IMR-90 (cell line): ENCODE measurements at regions not wholly inside any gene's neighbourhood (a gene's known extent, or its start where the extent isn't known, plus 50 kb on each side); places are given as distances from the start of the nearest gene placed in this dataset.
A peak's percentile ranks its signal among the peaks of the same experiment; 100 is the strongest.

Source experiments
- ATAC-seq: fragments of 200-7000 bp; cut with Tn5 transposase; 2 replicates; pipeline ENCODE4 v1.9.1; 2020; ENCODE audit warnings: low read depth, mild to moderate bottlenecking, moderate library complexity
- BruUV-seq: library from RNA; stranded (reverse); fragments of 400-500 nt; replicated peaks from 2 replicates; lab custom pipeline; 2021; lab: Mats Ljungman, UMichigan
- CTCF ChIA-PET: fragments of 300-600 bp; formaldehyde crosslinking; extraction: SDS; loops from one replicate; lab custom pipeline; 2021; ENCODE audit warnings: antibody characterized with exemption; lab: Yijun Ruan, JAX
- POLR2A ChIA-PET: fragments of 300-600 bp; sonication (Branson Sonifier 250); formaldehyde crosslinking; loops from one replicate; lab custom pipeline; 2022; ENCODE audit warnings: antibody characterized with exemption; ENCODE audit not compliant: unreplicated experiment; lab: Charles Lee
- DNase-seq: peaks from one replicate; pipeline ENCODE4 v3.0.0; 2013
- H2AFZ ChIP-seq: replicated peaks from 2 replicates; pipeline ENCODE3; 2013; ENCODE audit warnings: low read length, mild to moderate bottlenecking; ENCODE audit not compliant: poor library complexity
- H2AK5ac ChIP-seq: 2 replicates; pipeline ENCODE4 v1.6.1; 2013; ENCODE audit warnings: low read depth, low read length, inconsistent platforms
- H2AK9ac ChIP-seq: replicated peaks from 2 replicates; pipeline ENCODE3; 2013; ENCODE audit warnings: mild to moderate bottlenecking, low read depth, low read length, moderate library complexity; ENCODE audit not compliant: poor library complexity
- H2BK120ac ChIP-seq: 2 replicates; pipeline ENCODE4 v1.6.1; 2013; ENCODE audit warnings: low read depth, low read length, inconsistent platforms
- H2BK15ac ChIP-seq: 3 replicates; pipeline ENCODE4 v1.6.1; 2013; ENCODE audit warnings: low read depth, low read length, inconsistent platforms
- H2BK20ac ChIP-seq: 2 replicates; pipeline ENCODE4 v1.6.1; 2013; ENCODE audit warnings: low read depth, mild to moderate bottlenecking, inconsistent platforms, low read length, moderate library complexity
- H2BK5ac ChIP-seq: 2 replicates; pipeline ENCODE4 v1.6.1; 2013; ENCODE audit warnings: mild to moderate bottlenecking, low read depth, low read length, inconsistent platforms; ENCODE audit not compliant: poor library complexity, severe bottlenecking
- H3K14ac ChIP-seq: replicated peaks from 2 replicates; pipeline ENCODE4 v1.6.1; 2013; ENCODE audit warnings: low read depth, low read length, inconsistent platforms
- H3K18ac ChIP-seq: 2 replicates; pipeline ENCODE4 v1.6.1; 2013; ENCODE audit warnings: low read depth, low read length, control low read depth
- H3K23ac ChIP-seq: 2 replicates; pipeline ENCODE4 v1.6.1; 2013; ENCODE audit warnings: low read depth, low read length, inconsistent platforms
- H3K27ac ChIP-seq: 2 replicates; pipeline ENCODE4 v1.5.1; 2013; ENCODE audit warnings: mild to moderate bottlenecking, control low read depth, low read length; ENCODE audit not compliant: insufficient read depth
- H3K27me3 ChIP-seq: 2 replicates; pipeline ENCODE4 v1.6.1; 2013; ENCODE audit warnings: low read length; ENCODE audit not compliant: control insufficient read depth, insufficient read depth
- H3K36me3 ChIP-seq: 2 replicates; pipeline ENCODE4 v1.6.1; 2013; ENCODE audit warnings: low read length, mixed read lengths; ENCODE audit not compliant: control insufficient read depth, insufficient read depth
- H3K4ac ChIP-seq: 2 replicates; pipeline ENCODE4 v1.6.1; 2013; ENCODE audit warnings: low read depth, low read length, inconsistent platforms
- H3K4me1 ChIP-seq: 2 replicates; pipeline ENCODE4 v1.6.1; 2013; ENCODE audit warnings: low read length, mixed read lengths; ENCODE audit not compliant: control insufficient read depth, insufficient read depth
- H3K4me2 ChIP-seq: 2 replicates; pipeline ENCODE4 v1.6.1; 2013; ENCODE audit warnings: low read depth, mild to moderate bottlenecking, control low read depth, low read length, moderate library complexity
- H3K4me3 ChIP-seq: 2 replicates; pipeline ENCODE4 v1.5.1; 2013; ENCODE audit warnings: low read depth, mild to moderate bottlenecking, control low read depth, low read length, moderate library complexity; ENCODE audit not compliant: insufficient read depth
- H3K56ac ChIP-seq: 2 replicates; pipeline ENCODE4 v1.6.1; 2013; ENCODE audit warnings: low read length, inconsistent platforms; ENCODE audit not compliant: insufficient read depth; ENCODE audit errors: extremely low read depth
- H3K79me1 ChIP-seq, 2 experiments: 2 replicates each; pipeline ENCODE4 v1.6.1; 2013; ENCODE audit warnings: low read length in 2 of 2, inconsistent platforms in 1 of 2, low read depth in 1 of 2
- H3K9ac ChIP-seq: 2 replicates; pipeline ENCODE4 v1.6.1; 2013; ENCODE audit warnings: low read depth, low read length, control low read depth
- H3K9me1 ChIP-seq: 2 replicates; pipeline ENCODE4 v1.6.1; 2013; ENCODE audit warnings: low read length, inconsistent platforms; ENCODE audit not compliant: insufficient read depth
- H3K9me3 ChIP-seq: 2 replicates; pipeline ENCODE4 v1.6.1; 2013; ENCODE audit warnings: low read length; ENCODE audit not compliant: control insufficient read depth, insufficient read depth
- H4K20me1 ChIP-seq: 2 replicates; pipeline ENCODE4 v1.6.1; 2013; ENCODE audit warnings: low read length, inconsistent platforms; ENCODE audit not compliant: insufficient read depth
- H4K5ac ChIP-seq: 2 replicates; pipeline ENCODE4 v1.6.1; 2013; ENCODE audit warnings: mild to moderate bottlenecking, low read depth, low read length, control low read depth
- H4K8ac ChIP-seq, 2 experiments: 2 replicates each; pipeline ENCODE4 v1.6.1; 2013; ENCODE audit warnings: low read depth in 2 of 2, low read length in 2 of 2, control low read depth in 1 of 2, inconsistent platforms in 1 of 2
- H4K91ac ChIP-seq: 2 replicates; pipeline ENCODE4 v1.6.1; 2013; ENCODE audit warnings: low read depth, low read length, inconsistent platforms; ENCODE audit not compliant: insufficient read depth
- FOS ChIP-seq: fragments of 150-350 bp; IDR thresholded peaks from 2 replicates; pipeline ENCODE4 v1.6.1; 2016; ENCODE audit warnings: low read depth, low read length
- MAZ ChIP-seq: IDR thresholded peaks from 2 replicates; pipeline ENCODE4 v1.6.1; 2012; ENCODE audit warnings: low read depth, mild to moderate bottlenecking, low read length, improper control_type of control experiment, moderate library complexity, borderline replicate concordance
- RFX5 ChIP-seq: IDR thresholded peaks from 2 replicates; pipeline ENCODE4 v1.8.0; 2012; ENCODE audit warnings: low read depth, mild to moderate bottlenecking, low read length, moderate library complexity
- USF2 ChIP-seq: fragments of 150-350 bp; IDR thresholded peaks from 2 replicates; pipeline ENCODE4 v1.6.1; 2017; ENCODE audit warnings: mild to moderate bottlenecking, antibody characterized with exemption, low read length, low read depth
- dilution Hi-C: fragments of 300-500 bp; cut with HindIII; formaldehyde crosslinking; loops from one replicate; pipeline ENCODE4 v1.14.3; 2018; ENCODE audit warnings: low sequenced_read_pairs; ENCODE audit not compliant: unreplicated experiment
- in situ Hi-C: fragments of 300-500 bp; cut with MboI; formaldehyde crosslinking; loops from 3 replicates; pipeline ENCODE4 v1.14.3; 2019; ENCODE audit warnings: low sequenced_read_pairs, inconsistent platforms, mixed read lengths
- intact Hi-C: fragments of 100-400 bp; cut with micrococcal nuclease; formaldehyde crosslinking; loops from 2 replicates; pipeline ENCODE4 v1.10.0; 2022

DNA sequence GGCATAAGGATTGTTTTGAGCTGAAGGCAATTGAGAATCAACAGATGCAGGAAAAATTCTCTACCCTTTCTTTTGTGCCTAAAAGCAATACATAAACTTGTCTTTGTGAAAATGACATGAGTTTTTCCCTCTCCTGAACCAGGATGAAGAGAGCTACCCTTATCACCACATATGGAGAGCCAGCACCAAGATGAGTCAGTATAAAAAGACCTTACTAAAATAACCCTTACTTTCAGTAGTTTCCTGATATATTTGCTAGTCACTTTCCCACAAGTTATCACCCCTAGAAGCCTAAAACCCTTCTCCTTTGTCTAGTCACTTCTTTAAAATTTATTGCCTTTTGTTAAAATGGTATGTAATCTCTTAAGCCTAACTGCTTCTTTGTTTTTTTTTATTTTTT lies 61.9 kb upstream of the ANKRD10 start:
- BruUV-seq = no TSS peak
- peak; percentile 11 for DNase-seq
- no peak overlapping the region for H3K18ac ChIP-seq

More for the DNA sequence above, 61.9 kb upstream of the ANKRD10 start:
- H2BK120ac ChIP-seq = no peak overlapping the region
- H2AK5ac ChIP-seq = no peak overlapping the region
- intact Hi-C loops = no loop called here
- ChIA-PET POLR2A (no interaction called here), CTCF (interaction anchor here (0.7 kb wide), 1 partner anchor 18 kb away, joined by 3 read pairs; no protein-coding TSS in a partner anchor)
- H3K27ac ChIP-seq = no peak overlapping the region
- no peaks in the 10 kb centered on the region for H3K9me1 ChIP-seq
- no peak overlapping the region for H3K14ac ChIP-seq
- H3K23ac ChIP-seq = no peak overlapping the region
- TF ChIP-seq RFX5 (no peak), MAZ (no peak), USF2 (no peak), FOS (no peak)
- H3K56ac ChIP-seq = no peak overlapping the region
- H2BK15ac ChIP-seq = no peak overlapping the region
- H3K4me1 ChIP-seq = no peaks in the 10 kb centered on the region; the same call in 1 of the 2 replicates
- H3K36me3 ChIP-seq = no peaks in the 10 kb centered on the region
- H3K9ac ChIP-seq = no peak overlapping the region
- H3K79me1 ChIP-seq = no peaks in the 10 kb centered on the region
- no peak overlapping the region for H3K4me3 ChIP-seq
- ATAC-seq = no peak
- H2BK20ac ChIP-seq = no peak overlapping the region
- dilution Hi-C loops = no loop called here
- no peak overlapping the region for H4K91ac ChIP-seq
- no peak overlapping the region for H2BK5ac ChIP-seq
- H3K4me2 ChIP-seq = no peak overlapping the region
- H3K4ac ChIP-seq = no peak overlapping the region
- no peaks in the 10 kb centered on the region for H3K27me3 ChIP-seq
- H4K20me1 ChIP-seq = no peaks in the 10 kb centered on the region
- no peak overlapping the region for H4K5ac ChIP-seq
- no peak overlapping the region for H2AFZ ChIP-seq
- in situ Hi-C loops = no loop called here
- peaks cover 2% of the 10 kb centered on the region; the same call in 1 of the 2 replicates for H3K9me3 ChIP-seq
- no peak overlapping the region for H4K8ac ChIP-seq
- no peak overlapping the region for H2AK9ac ChIP-seq
